Kidney capillary endothelial cell (primary cell): ENCODE measurements at regions not wholly inside any gene's neighbourhood (a gene's known extent, or its start where the extent isn't known, plus 50 kb on each side); places are given as distances from the start of the nearest gene placed in this dataset.
"Not testable (repeated sequence)": the region's sequence is repeated elsewhere in the genome, so short reads cannot be mapped to it uniquely, and the experiment has no call there.

ENCODE experiments used
- DNase-seq: peaks from one replicate; pipeline ENCODE4 v3.0.0-alpha.2; 2018; ENCODE audit warnings: low spot score

GRCh38 chr14:34173916-34174315 lies 223.0 kb upstream of the EGLN3 start:
- DNase-seq = no peak

- DNase-seq = no peak
Measured at GRCh38 chr14:34172550-34173368, 221.9 kb upstream of the EGLN3 start.

- DNase-seq = no peak
Measured at GRCh38 chr14:34172173-34172451, 221.2 kb upstream of the EGLN3 start.

GRCh38 chr14:34171431-34172172 lies 220.7 kb upstream of the EGLN3 start:
- DNase-seq = no peak

GRCh38 chr14:34170882-34171281 lies 220.0 kb upstream of the EGLN3 start:
- DNase-seq = no peak

GRCh38 chr14:34169561-34169960 lies 218.7 kb upstream of the EGLN3 start:
- DNase-seq = no peak

GRCh38 chr14:34168656-34169055 lies 217.8 kb upstream of the EGLN3 start:
- DNase-seq = no peak

GRCh38 chr14:34165847-34166350 lies 215.0 kb upstream of the EGLN3 start:
- no peak for DNase-seq

GRCh38 chr14:34164162-34164864 lies 213.4 kb upstream of the EGLN3 start:
- DNase-seq = no peak

- DNase-seq = no peak
Measured at GRCh38 chr14:34161351-34162082, 210.6 kb upstream of the EGLN3 start.

GRCh38 chr14:34160619-34161018 lies 209.7 kb upstream of the EGLN3 start:
- no peak for DNase-seq

- DNase-seq = no peak
Measured at GRCh38 chr14:34157651-34158050, 206.8 kb upstream of the EGLN3 start.

- DNase-seq = no peak
Measured at GRCh38 chr14:34147461-34147860, 196.6 kb upstream of the EGLN3 start.

- DNase-seq = not testable (repeated sequence)
Measured at GRCh38 chr14:34140127-34140526, 189.3 kb upstream of the EGLN3 start.

GRCh38 chr14:34139160-34140121 lies 188.6 kb upstream of the EGLN3 start:
- DNase-seq = not testable (repeated sequence)

- DNase-seq = no peak
Measured at GRCh38 chr14:34138175-34138574, 187.3 kb upstream of the EGLN3 start.

- DNase-seq = no peak
Measured at GRCh38 chr14:34137001-34137745, 186.3 kb upstream of the EGLN3 start.

GRCh38 chr14:34135492-34135891 lies 184.6 kb upstream of the EGLN3 start:
- DNase-seq = no peak

GRCh38 chr14:34134484-34134883 lies 183.6 kb upstream of the EGLN3 start:
- no peak for DNase-seq

GRCh38 chr14:34129927-34130552 lies 179.2 kb upstream of the EGLN3 start:
- DNase-seq = no peak
